ENCODE measurements at regions not wholly inside any gene's neighbourhood (a gene's known extent, or its start where the extent isn't known, plus 50 kb on each side); places are given as distances from the start of the nearest gene placed in this dataset.

DNA sequence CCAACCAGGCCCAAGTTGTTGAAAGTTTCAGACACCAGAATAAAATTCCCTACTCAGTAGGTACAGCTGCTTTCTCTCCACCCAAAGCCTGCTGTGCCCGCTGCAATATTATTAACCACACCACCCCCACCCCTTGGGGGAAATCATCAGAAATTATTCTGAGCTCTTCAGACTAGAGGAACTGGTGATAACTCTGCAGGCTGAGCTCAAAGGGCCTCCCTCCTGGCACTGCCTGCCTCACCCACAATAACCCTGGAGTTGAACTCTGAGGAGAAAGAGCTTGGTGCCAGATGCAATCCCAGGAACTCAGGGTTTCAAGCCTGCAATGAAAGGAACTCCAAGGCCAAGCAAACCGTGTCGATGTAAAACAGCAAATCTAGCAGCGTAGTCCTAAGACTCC lies 381.7 kb upstream of the ZNF507 start:
- no peak for TF ChIP-seq POLR2A (IDR thresholded peaks at IDR 0.05)
- no peak for TF ChIP-seq POLR2AphosphoS5 (IDR thresholded peaks at IDR 0.05)
- TF ChIP-seq, protein P1, sequence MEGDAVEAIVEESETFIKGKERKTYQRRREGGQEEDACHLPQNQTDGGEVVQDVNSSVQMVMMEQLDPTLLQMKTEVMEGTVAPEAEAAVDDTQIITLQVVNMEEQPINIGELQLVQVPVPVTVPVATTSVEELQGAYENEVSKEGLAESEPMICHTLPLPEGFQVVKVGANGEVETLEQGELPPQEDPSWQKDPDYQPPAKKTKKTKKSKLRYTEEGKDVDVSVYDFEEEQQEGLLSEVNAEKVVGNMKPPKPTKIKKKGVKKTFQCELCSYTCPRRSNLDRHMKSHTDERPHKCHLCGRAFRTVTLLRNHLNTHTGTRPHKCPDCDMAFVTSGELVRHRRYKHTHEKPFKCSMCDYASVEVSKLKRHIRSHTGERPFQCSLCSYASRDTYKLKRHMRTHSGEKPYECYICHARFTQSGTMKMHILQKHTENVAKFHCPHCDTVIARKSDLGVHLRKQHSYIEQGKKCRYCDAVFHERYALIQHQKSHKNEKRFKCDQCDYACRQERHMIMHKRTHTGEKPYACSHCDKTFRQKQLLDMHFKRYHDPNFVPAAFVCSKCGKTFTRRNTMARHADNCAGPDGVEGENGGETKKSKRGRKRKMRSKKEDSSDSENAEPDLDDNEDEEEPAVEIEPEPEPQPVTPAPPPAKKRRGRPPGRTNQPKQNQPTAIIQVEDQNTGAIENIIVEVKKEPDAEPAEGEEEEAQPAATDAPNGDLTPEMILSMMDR (IDR thresholded peaks at IDR 0.05): no peak
- no peaks in the 10 kb centered on the region for H3K9me3 ChIP-seq
- H3K4me3 ChIP-seq: no peak overlapping the region
- no peak for DNase-seq (ENCODE audit: low spot score)
- H3K4me1 ChIP-seq (replicated peaks): no peaks in the 10 kb centered on the region
- H3K27ac ChIP-seq: no peak overlapping the region
- no peaks in the 10 kb centered on the region for H3K27me3 ChIP-seq (replicated peaks; ENCODE audit: insufficient read depth)
- WGBS: 90% methylated on average over 4 of the region's 4 CpGs
- no peaks in the 10 kb centered on the region for H3K36me3 ChIP-seq
- intact Hi-C loops (cut with DNase I): no loop called here

DNA sequence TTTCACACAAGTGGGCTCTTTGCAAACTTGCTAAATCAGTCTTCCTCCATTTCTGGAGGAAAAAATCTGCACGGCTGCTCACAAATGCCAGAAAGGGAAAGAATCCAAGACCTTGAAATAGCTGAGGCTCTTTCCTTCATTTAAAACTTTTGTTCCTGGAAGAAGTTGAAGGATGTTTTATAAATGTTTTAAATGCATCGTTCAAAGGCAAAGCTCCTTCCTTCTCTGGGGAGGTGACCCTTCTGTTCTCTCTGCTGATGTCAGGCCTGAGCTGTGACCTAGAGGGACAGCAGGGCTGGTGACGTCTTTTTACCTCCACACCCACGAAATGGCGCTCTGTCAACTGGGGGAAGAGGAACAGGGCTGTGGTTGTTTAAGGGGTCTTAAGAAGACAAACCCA lies 376.4 kb upstream of the ZNF507 start:
- no peaks in the 10 kb centered on the region for H3K9me3 ChIP-seq
- intact Hi-C loops (cut with DNase I): no loop called here
- WGBS: 49% methylated on average over 5 of the region's 5 CpGs
- H3K27ac ChIP-seq: no peak overlapping the region
- no peaks in the 10 kb centered on the region for H3K36me3 ChIP-seq
- no peak for DNase-seq (ENCODE audit: low spot score)
- no peak for TF ChIP-seq POLR2A (IDR thresholded peaks at IDR 0.05)
- TF ChIP-seq, protein P1 (IDR thresholded peaks at IDR 0.05): no peak
- TF ChIP-seq POLR2AphosphoS5 (IDR thresholded peaks at IDR 0.05): no peak
- no peak overlapping the region for H3K4me3 ChIP-seq
- no peaks in the 10 kb centered on the region for H3K4me1 ChIP-seq (replicated peaks)
- H3K27me3 ChIP-seq (replicated peaks; ENCODE audit: insufficient read depth): no peaks in the 10 kb centered on the region

DNA sequence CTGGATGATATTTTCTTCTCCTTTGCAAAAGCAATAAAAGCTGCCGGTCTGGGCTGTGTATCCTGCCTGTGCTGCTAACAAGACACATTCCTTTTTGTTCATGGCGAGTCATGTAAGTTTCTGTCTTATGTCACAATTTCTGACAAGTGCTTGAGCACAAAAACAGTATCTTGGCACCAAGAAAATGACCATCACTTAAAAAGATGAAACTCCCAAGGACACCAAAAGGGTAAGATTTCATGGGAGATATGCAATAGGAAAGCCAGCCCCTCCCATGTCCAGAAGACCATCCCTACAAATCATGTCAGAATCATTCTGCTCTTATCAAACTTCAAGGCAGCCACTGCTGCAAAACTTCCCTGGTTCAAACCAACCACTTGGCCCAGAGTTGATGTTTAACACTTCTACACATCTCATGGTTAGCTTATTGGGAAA lies 375.4 kb upstream of the ZNF507 start:
- intact Hi-C loops (cut with DNase I): no loop called here
- H3K27me3 ChIP-seq (replicated peaks; ENCODE audit: insufficient read depth): no peaks in the 10 kb centered on the region
- 53% methylated on average over 2 of the region's 2 CpGs for WGBS
- no peak overlapping the region for H3K27ac ChIP-seq
- H3K4me1 ChIP-seq (replicated peaks): no peaks in the 10 kb centered on the region
- H3K4me3 ChIP-seq: no peak overlapping the region
- TF ChIP-seq POLR2AphosphoS5 (IDR thresholded peaks at IDR 0.05) (no peak), POLR2A (IDR thresholded peaks at IDR 0.05) (no peak)
- TF ChIP-seq, protein P1 (IDR thresholded peaks at IDR 0.05): no peak
- no peaks in the 10 kb centered on the region for H3K36me3 ChIP-seq
- H3K9me3 ChIP-seq: no peaks in the 10 kb centered on the region
- no peak for DNase-seq (ENCODE audit: low spot score)

DNA sequence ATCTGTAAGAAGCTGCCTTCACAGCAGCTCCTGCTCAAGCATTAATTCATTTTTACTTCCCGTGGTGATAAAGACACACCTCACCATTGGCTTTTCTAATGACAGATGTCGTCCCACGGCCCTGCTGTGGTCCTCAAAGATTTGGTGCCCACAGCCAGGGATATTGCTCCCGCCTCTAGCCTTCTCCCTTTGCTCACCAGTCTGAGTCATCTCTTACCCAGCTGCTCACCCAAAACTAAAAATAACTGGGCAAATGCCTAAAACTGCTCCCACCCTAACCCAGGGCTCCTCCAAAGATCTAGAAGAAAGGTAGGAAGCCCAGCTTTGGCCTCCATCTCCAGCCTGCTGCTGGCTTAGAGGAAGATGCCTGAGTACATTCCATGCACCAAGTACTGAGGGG lies 371.1 kb upstream of the ZNF507 start:
- no peak overlapping the region for H3K27ac ChIP-seq
- no peaks in the 10 kb centered on the region for H3K36me3 ChIP-seq
- H3K4me3 ChIP-seq: no peak overlapping the region
- intact Hi-C loops (cut with DNase I): no loop called here
- no peak for DNase-seq (ENCODE audit: low spot score)
- H3K9me3 ChIP-seq: no peaks in the 10 kb centered on the region
- H3K27me3 ChIP-seq (replicated peaks; ENCODE audit: insufficient read depth): no peaks in the 10 kb centered on the region
- no peak for TF ChIP-seq POLR2AphosphoS5 (IDR thresholded peaks at IDR 0.05)
- TF ChIP-seq, protein P1 (IDR thresholded peaks at IDR 0.05): no peak
- WGBS: over 99% methylated on average over 4 of the region's 4 CpGs
- H3K4me1 ChIP-seq (replicated peaks): no peaks in the 10 kb centered on the region

DNA sequence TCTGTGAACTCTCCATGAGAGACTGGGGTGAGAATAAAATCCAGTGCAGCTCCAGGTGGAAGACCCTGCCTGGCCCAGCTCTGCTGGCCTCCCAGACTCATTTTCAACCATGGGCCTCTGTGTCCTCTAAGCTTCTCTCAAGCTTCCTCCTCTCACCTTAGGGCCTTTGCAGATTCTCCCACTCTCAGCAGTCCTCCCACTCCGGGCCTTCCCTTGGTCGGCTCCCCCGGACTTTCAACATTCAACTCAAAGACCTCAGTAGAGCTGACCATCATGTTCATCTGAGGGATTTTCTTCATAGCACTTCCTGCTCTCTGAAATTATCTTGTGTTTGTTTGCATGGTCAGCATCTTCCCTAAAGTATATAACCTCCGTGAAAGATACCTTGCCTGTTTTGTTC lies 370.5 kb upstream of the ZNF507 start:
- Histone ChIP-seq H3K27me3 (replicated peaks; ENCODE audit: insufficient read depth) (no peaks in the 10 kb centered on the region), H3K4me1 (replicated peaks) (no peaks in the 10 kb centered on the region), H3K36me3 (no peaks in the 10 kb centered on the region), H3K9me3 (no peaks in the 10 kb centered on the region), H3K4me3 (no peak overlapping the region), H3K27ac (no peak overlapping the region)
- intact Hi-C loops (cut with DNase I): no loop called here
- DNase-seq (ENCODE audit: low spot score): no peak
- no peak for TF ChIP-seq POLR2A (IDR thresholded peaks at IDR 0.05)
- TF ChIP-seq, protein P1 (IDR thresholded peaks at IDR 0.05): no peak
- no peak for TF ChIP-seq POLR2AphosphoS5 (IDR thresholded peaks at IDR 0.05)
- WGBS: over 99% methylated on average over 4 of the region's 4 CpGs
